ENCODE measurements at regions not wholly inside any gene's neighbourhood (a gene's known extent, or its start where the extent isn't known, plus 50 kb on each side); places are given as distances from the start of the nearest gene placed in this dataset.

GRCh38 chr5:87845734-87846133 is 422.9 kb downstream of the TMEM161B start:
- H3K27me3 ChIP-seq = no peaks in the 10 kb centered on the region
- H3K4me1 ChIP-seq = no peaks in the 10 kb centered on the region
- no peak overlapping the region for H3K4me3 ChIP-seq
- no peaks in the 10 kb centered on the region for H3K36me3 ChIP-seq
- intact Hi-C loops (cut with DNase I; ENCODE audit: low total_unique reads) (no loop called here), in situ Hi-C loops (cut with MboI; ENCODE audit: low pct_ligation_motif_present in 1 of 4, low pct_unique_long_range_greater_than_20kb in 1 of 4, low sequenced_read_pairs in 3 of 4) (no loop called here)
- no peak for TF ChIP-seq POLR2A (IDR thresholded peaks at IDR 0.05)
- TF ChIP-seq, protein P1, sequence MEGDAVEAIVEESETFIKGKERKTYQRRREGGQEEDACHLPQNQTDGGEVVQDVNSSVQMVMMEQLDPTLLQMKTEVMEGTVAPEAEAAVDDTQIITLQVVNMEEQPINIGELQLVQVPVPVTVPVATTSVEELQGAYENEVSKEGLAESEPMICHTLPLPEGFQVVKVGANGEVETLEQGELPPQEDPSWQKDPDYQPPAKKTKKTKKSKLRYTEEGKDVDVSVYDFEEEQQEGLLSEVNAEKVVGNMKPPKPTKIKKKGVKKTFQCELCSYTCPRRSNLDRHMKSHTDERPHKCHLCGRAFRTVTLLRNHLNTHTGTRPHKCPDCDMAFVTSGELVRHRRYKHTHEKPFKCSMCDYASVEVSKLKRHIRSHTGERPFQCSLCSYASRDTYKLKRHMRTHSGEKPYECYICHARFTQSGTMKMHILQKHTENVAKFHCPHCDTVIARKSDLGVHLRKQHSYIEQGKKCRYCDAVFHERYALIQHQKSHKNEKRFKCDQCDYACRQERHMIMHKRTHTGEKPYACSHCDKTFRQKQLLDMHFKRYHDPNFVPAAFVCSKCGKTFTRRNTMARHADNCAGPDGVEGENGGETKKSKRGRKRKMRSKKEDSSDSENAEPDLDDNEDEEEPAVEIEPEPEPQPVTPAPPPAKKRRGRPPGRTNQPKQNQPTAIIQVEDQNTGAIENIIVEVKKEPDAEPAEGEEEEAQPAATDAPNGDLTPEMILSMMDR (IDR thresholded peaks at IDR 0.05) = no peak
- no peak for TF ChIP-seq EP300 (IDR thresholded peaks at IDR 0.05; ENCODE audit: low read depth)
- no peaks in the 10 kb centered on the region for H3K9me3 ChIP-seq
- WGBS, 2 donors (ENCODE audit: low coverage in 1 of 2) = 20 to 23% methylated on average over 2 of the region's 2 CpGs
- H3K27ac ChIP-seq = no peak overlapping the region
- DNase-seq = no peak

DNA sequence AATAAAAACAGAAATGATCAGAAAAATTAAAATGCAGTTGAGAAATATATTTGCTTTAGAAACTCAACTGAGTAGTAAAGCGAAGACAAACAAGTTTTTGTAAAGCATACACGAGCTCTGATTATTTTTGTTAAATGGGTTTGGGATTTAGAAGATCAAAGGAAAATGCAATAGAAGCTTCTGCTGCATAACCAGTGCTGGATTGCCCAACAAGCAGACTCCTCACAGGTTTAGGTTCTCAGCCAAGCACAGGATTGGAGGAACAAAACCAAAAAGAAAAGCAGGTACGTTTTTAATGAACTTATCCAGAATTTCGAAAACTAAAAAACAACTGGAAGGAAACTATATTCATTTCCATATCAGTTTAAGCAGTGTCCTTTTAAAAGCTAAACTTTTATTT is 423.8 kb downstream of the TMEM161B start:
- Histone ChIP-seq H3K36me3 (no peaks in the 10 kb centered on the region), H3K4me1 (no peaks in the 10 kb centered on the region), H3K27me3 (no peaks in the 10 kb centered on the region), H3K4me3 (no peak overlapping the region), H3K27ac (no peak overlapping the region), H3K9me3 (no peaks in the 10 kb centered on the region)
- DNase-seq = no peak
- in situ Hi-C loops (cut with MboI; ENCODE audit: low pct_ligation_motif_present in 1 of 4, low pct_unique_long_range_greater_than_20kb in 1 of 4, low sequenced_read_pairs in 3 of 4) = no loop called here
- intact Hi-C loops (cut with DNase I; ENCODE audit: low total_unique reads) = no loop called here
- no peak for TF ChIP-seq EP300 (IDR thresholded peaks at IDR 0.05; ENCODE audit: low read depth)
- TF ChIP-seq POLR2AphosphoS5 (IDR thresholded peaks at IDR 0.05) = no peak
- TF ChIP-seq, protein P1 (IDR thresholded peaks at IDR 0.05) = no peak
- no peak for TF ChIP-seq POLR2A (IDR thresholded peaks at IDR 0.05)
- 63 to 68% methylated on average over 4 of the region's 4 CpGs for WGBS, 2 donors (ENCODE audit: low coverage in 1 of 2)

DNA sequence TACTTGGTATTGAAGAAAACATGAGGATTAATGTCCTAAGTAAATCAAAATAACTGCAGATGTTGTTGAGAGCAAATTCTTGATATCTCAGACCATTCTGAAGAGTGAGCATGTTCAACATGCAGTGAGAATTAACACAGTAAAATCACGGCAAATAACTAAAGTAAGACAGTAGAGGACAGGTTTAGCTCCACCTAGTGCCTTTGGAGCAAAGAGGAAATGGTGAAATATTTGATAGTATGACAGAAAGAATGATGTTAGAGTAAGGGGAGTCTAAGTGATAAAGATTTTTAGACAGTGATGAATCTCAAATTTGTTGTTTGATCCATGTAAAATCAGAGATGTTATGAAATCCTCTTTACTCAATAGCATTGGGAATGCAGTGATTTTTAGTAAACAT is 424.2 kb downstream of the TMEM161B start:
- TF ChIP-seq, protein P1 (IDR thresholded peaks at IDR 0.05) = no peak
- TF ChIP-seq POLR2A (IDR thresholded peaks at IDR 0.05) (no peak), EP300 (IDR thresholded peaks at IDR 0.05; ENCODE audit: low read depth) (no peak), POLR2AphosphoS5 (IDR thresholded peaks at IDR 0.05) (no peak)
- Histone ChIP-seq H3K4me1 (no peaks in the 10 kb centered on the region), H3K36me3 (no peaks in the 10 kb centered on the region), H3K4me3 (no peak overlapping the region), H3K9me3 (no peaks in the 10 kb centered on the region), H3K27ac (no peak overlapping the region), H3K27me3 (no peaks in the 10 kb centered on the region)
- DNase-seq = no peak
- in situ Hi-C loops (cut with MboI; ENCODE audit: low pct_ligation_motif_present in 1 of 4, low pct_unique_long_range_greater_than_20kb in 1 of 4, low sequenced_read_pairs in 3 of 4) (no loop called here), intact Hi-C loops (cut with DNase I; ENCODE audit: low total_unique reads) (no loop called here)
- WGBS, 2 donors (ENCODE audit: low coverage in 1 of 2) = 83 to 94% methylated on average over 1 of the region's 1 CpG

DNA sequence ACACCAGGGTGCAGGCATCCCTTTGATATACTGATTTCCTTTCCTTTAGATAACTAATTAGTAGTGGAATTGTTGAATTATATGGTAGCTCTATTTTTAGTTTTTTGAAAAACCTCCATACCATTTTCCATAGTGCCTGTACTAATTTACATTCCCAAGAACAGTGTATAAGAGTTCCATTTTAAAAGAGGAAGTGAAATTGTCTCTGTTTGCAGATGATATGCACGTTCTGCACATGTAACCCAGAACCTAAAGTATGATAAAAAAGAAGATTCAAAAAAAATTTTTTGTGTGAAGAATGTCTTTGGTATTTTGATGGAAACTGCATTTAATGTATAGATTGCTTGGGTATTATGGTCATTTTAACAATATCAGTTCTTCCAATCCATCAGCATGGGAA is 424.0 kb upstream of the CCNH start:
- Histone ChIP-seq H3K27ac (no peak overlapping the region), H3K36me3 (no peaks in the 10 kb centered on the region), H3K9me3 (peaks cover 0 to 1% of the 10 kb centered on the region in 2 donors), H3K27me3 (no peaks in the 10 kb centered on the region), H3K4me3 (no peak overlapping the region), H3K4me1 (no peaks in the 10 kb centered on the region)
- 59 to 60% methylated on average over 1 of the region's 1 CpG for WGBS, 2 donors (ENCODE audit: low coverage in 1 of 2)
- in situ Hi-C loops (cut with MboI; ENCODE audit: low pct_ligation_motif_present in 1 of 4, low pct_unique_long_range_greater_than_20kb in 1 of 4, low sequenced_read_pairs in 3 of 4) = no loop called here
- no peak for DNase-seq
- TF ChIP-seq EP300 (IDR thresholded peaks at IDR 0.05; ENCODE audit: low read depth) = no peak
- TF ChIP-seq POLR2AphosphoS5 (IDR thresholded peaks at IDR 0.05) = no peak
- TF ChIP-seq, protein P1 (IDR thresholded peaks at IDR 0.05) = no peak
- no peak for TF ChIP-seq POLR2A (IDR thresholded peaks at IDR 0.05)
- intact Hi-C loops (cut with DNase I; ENCODE audit: low total_unique reads) = no loop called here
